ENCODE measurements at regions not wholly inside any gene's neighbourhood (a gene's known extent, or its start where the extent isn't known, plus 50 kb on each side); places are given as distances from the start of the nearest gene placed in this dataset.
A peak's percentile ranks its signal among the peaks of the same experiment; 100 is the strongest.

DNA sequence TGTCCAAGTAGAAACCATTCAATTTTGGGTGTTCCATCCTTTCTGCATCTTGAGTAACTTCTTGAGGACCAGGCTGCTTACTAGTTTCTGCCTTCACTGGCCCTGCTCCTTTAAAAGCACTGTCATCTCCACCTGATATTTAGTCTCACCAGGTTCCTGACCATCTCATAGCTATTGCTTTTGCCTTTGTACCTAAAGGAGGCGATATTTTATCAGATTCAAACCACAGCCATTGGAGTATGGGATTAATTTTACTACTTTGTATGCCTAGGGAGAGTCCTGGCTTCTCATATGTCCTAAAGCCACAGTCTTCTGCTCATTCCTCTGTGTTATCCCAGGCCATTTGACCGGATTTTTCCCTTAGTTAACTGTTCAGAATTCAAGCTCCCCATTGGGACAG, 51.8 kb upstream of the RFX7 start:
- TF ChIP-seq, protein P1, sequence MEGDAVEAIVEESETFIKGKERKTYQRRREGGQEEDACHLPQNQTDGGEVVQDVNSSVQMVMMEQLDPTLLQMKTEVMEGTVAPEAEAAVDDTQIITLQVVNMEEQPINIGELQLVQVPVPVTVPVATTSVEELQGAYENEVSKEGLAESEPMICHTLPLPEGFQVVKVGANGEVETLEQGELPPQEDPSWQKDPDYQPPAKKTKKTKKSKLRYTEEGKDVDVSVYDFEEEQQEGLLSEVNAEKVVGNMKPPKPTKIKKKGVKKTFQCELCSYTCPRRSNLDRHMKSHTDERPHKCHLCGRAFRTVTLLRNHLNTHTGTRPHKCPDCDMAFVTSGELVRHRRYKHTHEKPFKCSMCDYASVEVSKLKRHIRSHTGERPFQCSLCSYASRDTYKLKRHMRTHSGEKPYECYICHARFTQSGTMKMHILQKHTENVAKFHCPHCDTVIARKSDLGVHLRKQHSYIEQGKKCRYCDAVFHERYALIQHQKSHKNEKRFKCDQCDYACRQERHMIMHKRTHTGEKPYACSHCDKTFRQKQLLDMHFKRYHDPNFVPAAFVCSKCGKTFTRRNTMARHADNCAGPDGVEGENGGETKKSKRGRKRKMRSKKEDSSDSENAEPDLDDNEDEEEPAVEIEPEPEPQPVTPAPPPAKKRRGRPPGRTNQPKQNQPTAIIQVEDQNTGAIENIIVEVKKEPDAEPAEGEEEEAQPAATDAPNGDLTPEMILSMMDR (conservative IDR thresholded peaks at IDR 0.05), result 0 out of 2 replicates have a peak, but pooled peaks have one; percentile 5
- no peak for TF ChIP-seq ZFX (IDR thresholded peaks at IDR 0.05)
